IMR-90 (cell line): ENCODE measurements at regions not wholly inside any gene's neighbourhood (a gene's known extent, or its start where the extent isn't known, plus 50 kb on each side); places are given as distances from the start of the nearest gene placed in this dataset.

Source experiments
- ATAC-seq: fragments of 200-7000 bp; cut with Tn5 transposase; 2 replicates; pipeline ENCODE4 v1.9.1; 2020; ENCODE audit warnings: low read depth, mild to moderate bottlenecking, moderate library complexity
- BruUV-seq: library from RNA; stranded (reverse); fragments of 400-500 nt; replicated peaks from 2 replicates; lab custom pipeline; 2021; lab: Mats Ljungman, UMichigan
- CTCF ChIA-PET: fragments of 300-600 bp; formaldehyde crosslinking; extraction: SDS; loops from one replicate; lab custom pipeline; 2021; ENCODE audit warnings: antibody characterized with exemption; lab: Yijun Ruan, JAX
- POLR2A ChIA-PET: fragments of 300-600 bp; sonication (Branson Sonifier 250); formaldehyde crosslinking; loops from one replicate; lab custom pipeline; 2022; ENCODE audit warnings: antibody characterized with exemption; ENCODE audit not compliant: unreplicated experiment; lab: Charles Lee
- DNase-seq: peaks from one replicate; pipeline ENCODE4 v3.0.0; 2013
- H2AFZ ChIP-seq: replicated peaks from 2 replicates; pipeline ENCODE3; 2013; ENCODE audit warnings: low read length, mild to moderate bottlenecking; ENCODE audit not compliant: poor library complexity
- H2AK5ac ChIP-seq: 2 replicates; pipeline ENCODE4 v1.6.1; 2013; ENCODE audit warnings: low read depth, low read length, inconsistent platforms
- H2AK9ac ChIP-seq: replicated peaks from 2 replicates; pipeline ENCODE3; 2013; ENCODE audit warnings: mild to moderate bottlenecking, low read depth, low read length, moderate library complexity; ENCODE audit not compliant: poor library complexity
- H2BK120ac ChIP-seq: 2 replicates; pipeline ENCODE4 v1.6.1; 2013; ENCODE audit warnings: low read depth, low read length, inconsistent platforms
- H2BK15ac ChIP-seq: 3 replicates; pipeline ENCODE4 v1.6.1; 2013; ENCODE audit warnings: low read depth, low read length, inconsistent platforms
- H2BK20ac ChIP-seq: 2 replicates; pipeline ENCODE4 v1.6.1; 2013; ENCODE audit warnings: low read depth, mild to moderate bottlenecking, inconsistent platforms, low read length, moderate library complexity
- H2BK5ac ChIP-seq: 2 replicates; pipeline ENCODE4 v1.6.1; 2013; ENCODE audit warnings: mild to moderate bottlenecking, low read depth, low read length, inconsistent platforms; ENCODE audit not compliant: poor library complexity, severe bottlenecking
- H3K14ac ChIP-seq: replicated peaks from 2 replicates; pipeline ENCODE4 v1.6.1; 2013; ENCODE audit warnings: low read depth, low read length, inconsistent platforms
- H3K18ac ChIP-seq: 2 replicates; pipeline ENCODE4 v1.6.1; 2013; ENCODE audit warnings: low read depth, low read length, control low read depth
- H3K23ac ChIP-seq: 2 replicates; pipeline ENCODE4 v1.6.1; 2013; ENCODE audit warnings: low read depth, low read length, inconsistent platforms
- H3K27ac ChIP-seq: 2 replicates; pipeline ENCODE4 v1.5.1; 2013; ENCODE audit warnings: mild to moderate bottlenecking, control low read depth, low read length; ENCODE audit not compliant: insufficient read depth
- H3K27me3 ChIP-seq: 2 replicates; pipeline ENCODE4 v1.6.1; 2013; ENCODE audit warnings: low read length; ENCODE audit not compliant: control insufficient read depth, insufficient read depth
- H3K36me3 ChIP-seq: 2 replicates; pipeline ENCODE4 v1.6.1; 2013; ENCODE audit warnings: low read length, mixed read lengths; ENCODE audit not compliant: control insufficient read depth, insufficient read depth
- H3K4ac ChIP-seq: 2 replicates; pipeline ENCODE4 v1.6.1; 2013; ENCODE audit warnings: low read depth, low read length, inconsistent platforms
- H3K4me1 ChIP-seq: 2 replicates; pipeline ENCODE4 v1.6.1; 2013; ENCODE audit warnings: low read length, mixed read lengths; ENCODE audit not compliant: control insufficient read depth, insufficient read depth
- H3K4me2 ChIP-seq: 2 replicates; pipeline ENCODE4 v1.6.1; 2013; ENCODE audit warnings: low read depth, mild to moderate bottlenecking, control low read depth, low read length, moderate library complexity
- H3K4me3 ChIP-seq: 2 replicates; pipeline ENCODE4 v1.5.1; 2013; ENCODE audit warnings: low read depth, mild to moderate bottlenecking, control low read depth, low read length, moderate library complexity; ENCODE audit not compliant: insufficient read depth
- H3K56ac ChIP-seq: 2 replicates; pipeline ENCODE4 v1.6.1; 2013; ENCODE audit warnings: low read length, inconsistent platforms; ENCODE audit not compliant: insufficient read depth; ENCODE audit errors: extremely low read depth
- H3K79me1 ChIP-seq, 2 experiments: 2 replicates each; pipeline ENCODE4 v1.6.1; 2013; ENCODE audit warnings: low read length in 2 of 2, inconsistent platforms in 1 of 2, low read depth in 1 of 2
- H3K9ac ChIP-seq: 2 replicates; pipeline ENCODE4 v1.6.1; 2013; ENCODE audit warnings: low read depth, low read length, control low read depth
- H3K9me1 ChIP-seq: 2 replicates; pipeline ENCODE4 v1.6.1; 2013; ENCODE audit warnings: low read length, inconsistent platforms; ENCODE audit not compliant: insufficient read depth
- H3K9me3 ChIP-seq: 2 replicates; pipeline ENCODE4 v1.6.1; 2013; ENCODE audit warnings: low read length; ENCODE audit not compliant: control insufficient read depth, insufficient read depth
- H4K20me1 ChIP-seq: 2 replicates; pipeline ENCODE4 v1.6.1; 2013; ENCODE audit warnings: low read length, inconsistent platforms; ENCODE audit not compliant: insufficient read depth
- H4K5ac ChIP-seq: 2 replicates; pipeline ENCODE4 v1.6.1; 2013; ENCODE audit warnings: mild to moderate bottlenecking, low read depth, low read length, control low read depth
- H4K8ac ChIP-seq, 2 experiments: 2 replicates each; pipeline ENCODE4 v1.6.1; 2013; ENCODE audit warnings: low read depth in 2 of 2, low read length in 2 of 2, control low read depth in 1 of 2, inconsistent platforms in 1 of 2
- H4K91ac ChIP-seq: 2 replicates; pipeline ENCODE4 v1.6.1; 2013; ENCODE audit warnings: low read depth, low read length, inconsistent platforms; ENCODE audit not compliant: insufficient read depth
- BHLHE40 ChIP-seq: fragments of 150-350 bp; IDR thresholded peaks from 2 replicates; pipeline ENCODE4 v1.6.1; 2016; ENCODE audit warnings: mild to moderate bottlenecking, low read depth, low read length
- CEBPB ChIP-seq: IDR thresholded peaks from 2 replicates; pipeline ENCODE4 v1.6.1; 2012; ENCODE audit warnings: low read depth, low read length, improper control_type of control experiment
- CHD1 ChIP-seq: IDR thresholded peaks from 2 replicates; pipeline ENCODE4 v1.6.1; 2012; ENCODE audit warnings: low read depth, low read length, improper control_type of control experiment
- FOS ChIP-seq: fragments of 150-350 bp; IDR thresholded peaks from 2 replicates; pipeline ENCODE4 v1.6.1; 2016; ENCODE audit warnings: low read depth, low read length
- MAFK ChIP-seq: IDR thresholded peaks from 2 replicates; pipeline ENCODE4 v1.6.1; 2012; ENCODE audit warnings: low read depth, low read length, improper control_type of control experiment
- MAZ ChIP-seq: IDR thresholded peaks from 2 replicates; pipeline ENCODE4 v1.6.1; 2012; ENCODE audit warnings: low read depth, mild to moderate bottlenecking, low read length, improper control_type of control experiment, moderate library complexity, borderline replicate concordance
- MXI1 ChIP-seq: IDR thresholded peaks from 2 replicates; pipeline ENCODE4 v1.6.1; 2012; ENCODE audit warnings: low read depth, mild to moderate bottlenecking, low read length, moderate library complexity, borderline replicate concordance
- NFE2L2 ChIP-seq: fragments of 150-350 bp; IDR thresholded peaks from 2 replicates; pipeline ENCODE4 v1.6.1; 2016; ENCODE audit warnings: low read depth, mild to moderate bottlenecking, low read length
- POLR2A ChIP-seq: IDR thresholded peaks from 2 replicates; pipeline ENCODE4 v1.6.1; 2012; ENCODE audit warnings: mild to moderate bottlenecking, low read depth, low read length
- RAD21 ChIP-seq: IDR thresholded peaks from 2 replicates; pipeline ENCODE4 v1.6.1; 2012; ENCODE audit warnings: low read length, improper control_type of control experiment
- RCOR1 ChIP-seq: IDR thresholded peaks from 2 replicates; pipeline ENCODE4 v1.6.1; 2012; ENCODE audit warnings: mild to moderate bottlenecking, low read length, improper control_type of control experiment; ENCODE audit not compliant: insufficient replicate concordance
- RFX5 ChIP-seq: IDR thresholded peaks from 2 replicates; pipeline ENCODE4 v1.8.0; 2012; ENCODE audit warnings: low read depth, mild to moderate bottlenecking, low read length, moderate library complexity
- SMC3 ChIP-seq: fragments of 150-350 bp; IDR thresholded peaks from 2 replicates; pipeline ENCODE4 v1.6.1; 2016; ENCODE audit warnings: low read depth, mild to moderate bottlenecking, antibody characterized with exemption, low read length, moderate library complexity
- WGBS, 2 experiments: methylation state at CpG; one replicate each; pipeline versions ENCODE4 v1.1.5 to v1.1.7; 2013; ENCODE audit warnings: missing lambda C conversion rate in 2 of 2; ENCODE audit not compliant: insufficient read length in 1 of 2; ENCODE audit errors: extremely low coverage in 2 of 2; 5-methylcytosine and 5-hydroxymethylcytosine counted together
- dilution Hi-C: fragments of 300-500 bp; cut with HindIII; formaldehyde crosslinking; loops from one replicate; pipeline ENCODE4 v1.14.3; 2018; ENCODE audit warnings: low sequenced_read_pairs; ENCODE audit not compliant: unreplicated experiment
- in situ Hi-C: fragments of 300-500 bp; cut with MboI; formaldehyde crosslinking; loops from 3 replicates; pipeline ENCODE4 v1.14.3; 2019; ENCODE audit warnings: low sequenced_read_pairs, inconsistent platforms, mixed read lengths
- intact Hi-C: fragments of 100-400 bp; cut with micrococcal nuclease; formaldehyde crosslinking; loops from 2 replicates; pipeline ENCODE4 v1.10.0; 2022
- TF ChIP-seq, protein P1 (sequence below): fragments of 150-350 bp; IDR thresholded peaks from 2 replicates; pipeline ENCODE4 v1.6.1; 2016; ENCODE audit warnings: low read depth, mild to moderate bottlenecking, low read length, moderate library complexity, borderline replicate concordance
- TF ChIP-seq, protein P2 (sequence below): conservative IDR thresholded peaks from 2 replicates; pipeline ENCODE4 v1.5.1; 2012; ENCODE audit warnings: mild to moderate bottlenecking, low read depth, low read length, improper control_type of control experiment
- TF ChIP-seq, protein P3 (sequence below): fragments of 150-350 bp; IDR thresholded peaks from 2 replicates; pipeline ENCODE4 v1.6.1; 2017; ENCODE audit warnings: mild to moderate bottlenecking, antibody characterized with exemption, low read length, low read depth

DNA sequence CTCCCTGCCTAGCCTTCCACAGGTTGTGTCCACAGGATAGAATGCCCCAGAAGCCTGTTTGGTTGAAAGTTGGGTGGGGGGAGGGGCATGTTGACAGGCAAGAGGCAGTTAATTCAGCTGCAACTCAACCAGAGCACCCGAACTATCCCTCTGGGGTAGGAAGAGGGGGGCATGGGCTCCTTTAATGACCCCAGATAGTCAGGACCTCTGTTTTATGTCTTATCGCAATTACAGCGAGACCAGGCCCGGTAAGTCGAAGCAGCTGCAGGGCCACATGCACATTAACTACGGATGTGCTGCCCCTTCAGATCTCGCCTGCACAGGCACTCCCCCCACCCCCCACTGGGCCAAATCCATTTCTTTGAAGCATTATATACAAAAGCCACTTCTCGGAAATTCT, 363.8 kb upstream of the HNRNPA3 start:
- Histone ChIP-seq H2BK120ac (no peak overlapping the region), H3K4me2 (no peak overlapping the region), H4K91ac (no peak overlapping the region), H4K8ac (no peak overlapping the region), H3K9ac (no peak overlapping the region), H3K14ac (no peak overlapping the region), H3K27ac (no peak overlapping the region), H3K4ac (no peak overlapping the region), H4K20me1 (no peaks in the 10 kb centered on the region), H3K79me1 (no peaks in the 10 kb centered on the region), H3K36me3 (no peaks in the 10 kb centered on the region), H2BK20ac (no peak overlapping the region), H3K9me1 (no peaks in the 10 kb centered on the region), H3K9me3 (no peaks in the 10 kb centered on the region), H3K27me3 (no peaks in the 10 kb centered on the region), H3K23ac (no peak overlapping the region), H2AK5ac (no peak overlapping the region), H2BK5ac (no peak overlapping the region), H3K18ac (no peak overlapping the region), H2AFZ (no peak overlapping the region), H3K4me3 (no peak overlapping the region), H3K4me1 (no peaks in the 10 kb centered on the region), H4K5ac (no peak overlapping the region), H2BK15ac (no peak overlapping the region), H3K56ac (no peak overlapping the region), H2AK9ac (no peak overlapping the region)
- in situ Hi-C loops (no loop called here), dilution Hi-C loops (no loop called here), intact Hi-C loops (no loop called here)
- BruUV-seq: no TSS peak
- no peak for ATAC-seq
- WGBS, 2 experiments: 33% methylated on average over 3 of the region's 8 CpGs; no CpG with 5 or more reads in 1 of the 2 experiments
- DNase-seq: no peak
- CTCF ChIA-PET: no interaction called here
- POLR2A ChIA-PET: no interaction called here
- TF ChIP-seq BHLHE40: no peak
- TF ChIP-seq, protein P1, sequence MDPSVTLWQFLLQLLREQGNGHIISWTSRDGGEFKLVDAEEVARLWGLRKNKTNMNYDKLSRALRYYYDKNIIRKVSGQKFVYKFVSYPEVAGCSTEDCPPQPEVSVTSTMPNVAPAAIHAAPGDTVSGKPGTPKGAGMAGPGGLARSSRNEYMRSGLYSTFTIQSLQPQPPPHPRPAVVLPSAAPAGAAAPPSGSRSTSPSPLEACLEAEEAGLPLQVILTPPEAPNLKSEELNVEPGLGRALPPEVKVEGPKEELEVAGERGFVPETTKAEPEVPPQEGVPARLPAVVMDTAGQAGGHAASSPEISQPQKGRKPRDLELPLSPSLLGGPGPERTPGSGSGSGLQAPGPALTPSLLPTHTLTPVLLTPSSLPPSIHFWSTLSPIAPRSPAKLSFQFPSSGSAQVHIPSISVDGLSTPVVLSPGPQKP: no peak
- no peak for TF ChIP-seq MAZ
- no peak for TF ChIP-seq MAFK
- TF ChIP-seq NFE2L2: no peak
- no peak for TF ChIP-seq RFX5
- no peak for TF ChIP-seq RAD21
- TF ChIP-seq, protein P2, sequence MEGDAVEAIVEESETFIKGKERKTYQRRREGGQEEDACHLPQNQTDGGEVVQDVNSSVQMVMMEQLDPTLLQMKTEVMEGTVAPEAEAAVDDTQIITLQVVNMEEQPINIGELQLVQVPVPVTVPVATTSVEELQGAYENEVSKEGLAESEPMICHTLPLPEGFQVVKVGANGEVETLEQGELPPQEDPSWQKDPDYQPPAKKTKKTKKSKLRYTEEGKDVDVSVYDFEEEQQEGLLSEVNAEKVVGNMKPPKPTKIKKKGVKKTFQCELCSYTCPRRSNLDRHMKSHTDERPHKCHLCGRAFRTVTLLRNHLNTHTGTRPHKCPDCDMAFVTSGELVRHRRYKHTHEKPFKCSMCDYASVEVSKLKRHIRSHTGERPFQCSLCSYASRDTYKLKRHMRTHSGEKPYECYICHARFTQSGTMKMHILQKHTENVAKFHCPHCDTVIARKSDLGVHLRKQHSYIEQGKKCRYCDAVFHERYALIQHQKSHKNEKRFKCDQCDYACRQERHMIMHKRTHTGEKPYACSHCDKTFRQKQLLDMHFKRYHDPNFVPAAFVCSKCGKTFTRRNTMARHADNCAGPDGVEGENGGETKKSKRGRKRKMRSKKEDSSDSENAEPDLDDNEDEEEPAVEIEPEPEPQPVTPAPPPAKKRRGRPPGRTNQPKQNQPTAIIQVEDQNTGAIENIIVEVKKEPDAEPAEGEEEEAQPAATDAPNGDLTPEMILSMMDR: no peak
- no peak for TF ChIP-seq MXI1
- TF ChIP-seq CEBPB: no peak
- no peak for TF ChIP-seq POLR2A
- no peak for TF ChIP-seq RCOR1
- no peak for TF ChIP-seq CHD1
- no peak for TF ChIP-seq SMC3
- no peak for TF ChIP-seq FOS
- TF ChIP-seq, protein P3, sequence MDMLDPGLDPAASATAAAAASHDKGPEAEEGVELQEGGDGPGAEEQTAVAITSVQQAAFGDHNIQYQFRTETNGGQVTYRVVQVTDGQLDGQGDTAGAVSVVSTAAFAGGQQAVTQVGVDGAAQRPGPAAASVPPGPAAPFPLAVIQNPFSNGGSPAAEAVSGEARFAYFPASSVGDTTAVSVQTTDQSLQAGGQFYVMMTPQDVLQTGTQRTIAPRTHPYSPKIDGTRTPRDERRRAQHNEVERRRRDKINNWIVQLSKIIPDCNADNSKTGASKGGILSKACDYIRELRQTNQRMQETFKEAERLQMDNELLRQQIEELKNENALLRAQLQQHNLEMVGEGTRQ: no peak
